ENCODE measurements at regions not wholly inside any gene's neighbourhood (a gene's known extent, or its start where the extent isn't known, plus 50 kb on each side); places are given as distances from the start of the nearest gene placed in this dataset.

DNA sequence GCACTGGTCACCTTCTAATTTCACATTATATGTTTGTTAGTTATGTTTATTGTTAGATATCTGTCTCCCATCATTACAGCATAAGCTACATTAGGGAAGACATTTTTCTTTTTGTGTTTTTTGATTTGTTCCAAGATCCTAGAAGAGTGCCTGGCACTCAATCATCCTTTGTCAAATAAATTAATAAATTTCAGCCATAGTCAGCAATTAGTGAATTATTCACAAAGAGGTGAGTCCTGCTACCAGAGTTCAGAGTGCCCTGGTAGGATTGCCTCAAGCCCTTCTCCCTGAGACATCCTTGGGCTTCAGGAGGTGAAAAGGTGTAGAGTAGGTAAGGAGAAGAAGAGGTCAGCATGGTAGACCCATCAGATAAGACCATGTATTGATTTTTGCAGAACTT is 186.2 kb upstream of the CTAGE1 start:
- Histone ChIP-seq H3K4me3 (ENCODE audit: low read depth in 1 of 2, low read length in 2 of 2) (no peak overlapping the region), H3K27me3 (ENCODE audit: insufficient read depth, low read length, poor library complexity) (peaks cover 5% of the 10 kb centered on the region), H3K36me3 (ENCODE audit: insufficient read depth, low read length) (no peaks in the 10 kb centered on the region), H3K9ac (ENCODE audit: low read depth, low read length) (no peak overlapping the region), H3K4me1 (ENCODE audit: insufficient read depth, low read length) (no peaks in the 10 kb centered on the region), H3K9me3 (ENCODE audit: insufficient read depth, low read length, severe bottlenecking) (no peaks in the 10 kb centered on the region), H3K27ac (ENCODE audit: low read length) (no peak overlapping the region), H4K20me1 (ENCODE audit: insufficient read depth, low read length) (no peaks in the 10 kb centered on the region), H2AFZ (ENCODE audit: low read depth, low read length) (no peak overlapping the region), H3K79me2 (ENCODE audit: insufficient read depth, low read length) (no peaks in the 10 kb centered on the region), H3K4me2 (ENCODE audit: insufficient read depth, low read length) (no peak overlapping the region)
- ATAC-seq (ENCODE audit: insufficient read depth, low read depth) (no peak), DNase-seq (no peak)
- TF ChIP-seq EZH2 (IDR thresholded peaks at IDR 0.05; ENCODE audit: borderline replicate concordance, low read depth, low read length, severe bottlenecking) = no peak
- TF ChIP-seq, protein P1, sequence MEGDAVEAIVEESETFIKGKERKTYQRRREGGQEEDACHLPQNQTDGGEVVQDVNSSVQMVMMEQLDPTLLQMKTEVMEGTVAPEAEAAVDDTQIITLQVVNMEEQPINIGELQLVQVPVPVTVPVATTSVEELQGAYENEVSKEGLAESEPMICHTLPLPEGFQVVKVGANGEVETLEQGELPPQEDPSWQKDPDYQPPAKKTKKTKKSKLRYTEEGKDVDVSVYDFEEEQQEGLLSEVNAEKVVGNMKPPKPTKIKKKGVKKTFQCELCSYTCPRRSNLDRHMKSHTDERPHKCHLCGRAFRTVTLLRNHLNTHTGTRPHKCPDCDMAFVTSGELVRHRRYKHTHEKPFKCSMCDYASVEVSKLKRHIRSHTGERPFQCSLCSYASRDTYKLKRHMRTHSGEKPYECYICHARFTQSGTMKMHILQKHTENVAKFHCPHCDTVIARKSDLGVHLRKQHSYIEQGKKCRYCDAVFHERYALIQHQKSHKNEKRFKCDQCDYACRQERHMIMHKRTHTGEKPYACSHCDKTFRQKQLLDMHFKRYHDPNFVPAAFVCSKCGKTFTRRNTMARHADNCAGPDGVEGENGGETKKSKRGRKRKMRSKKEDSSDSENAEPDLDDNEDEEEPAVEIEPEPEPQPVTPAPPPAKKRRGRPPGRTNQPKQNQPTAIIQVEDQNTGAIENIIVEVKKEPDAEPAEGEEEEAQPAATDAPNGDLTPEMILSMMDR (IDR thresholded peaks at IDR 0.05; ENCODE audit: borderline replicate concordance, extremely low read depth, low read length, poor library complexity, severe bottlenecking) = no peak

DNA sequence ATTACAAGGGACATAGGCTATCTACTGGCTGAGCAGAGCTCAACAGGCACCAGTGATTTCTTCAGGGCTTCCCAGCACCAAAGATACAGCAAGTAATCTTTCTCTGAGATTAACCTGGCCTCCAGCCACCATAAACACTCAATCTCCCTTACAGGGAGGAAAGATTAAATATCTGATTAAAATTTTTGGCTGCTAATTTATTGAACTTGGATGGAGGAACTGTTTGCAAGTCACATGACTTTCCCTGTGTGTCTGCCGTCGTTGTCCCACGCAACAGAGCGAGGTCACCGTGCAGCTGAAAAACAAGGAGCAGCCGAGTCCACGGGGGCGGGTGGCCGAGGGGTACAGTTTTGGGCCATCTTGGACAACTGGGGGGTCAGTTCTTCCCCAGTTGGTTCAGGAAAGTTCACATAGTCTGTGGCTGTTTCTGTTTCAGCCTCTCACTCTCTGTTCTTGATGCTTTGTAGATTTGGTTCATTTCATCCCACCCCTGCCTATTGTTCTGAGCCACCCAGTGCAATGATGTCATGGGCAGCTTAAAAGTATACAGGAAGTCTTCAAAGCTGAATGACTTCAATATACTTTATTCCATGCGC is 186.8 kb upstream of the CTAGE1 start:
- ATAC-seq (ENCODE audit: insufficient read depth, low read depth) = no peak
- H3K27ac ChIP-seq (ENCODE audit: low read length) = no peak overlapping the region
- DNase-seq = no peak
- no peak overlapping the region for H3K4me2 ChIP-seq (ENCODE audit: insufficient read depth, low read length)
- no peaks in the 10 kb centered on the region for H3K79me2 ChIP-seq (ENCODE audit: insufficient read depth, low read length)
- H3K9ac ChIP-seq (ENCODE audit: low read depth, low read length) = no peak overlapping the region
- H3K36me3 ChIP-seq (ENCODE audit: insufficient read depth, low read length) = no peaks in the 10 kb centered on the region
- no peak overlapping the region for H2AFZ ChIP-seq (ENCODE audit: low read depth, low read length)
- H3K4me1 ChIP-seq (ENCODE audit: insufficient read depth, low read length) = no peaks in the 10 kb centered on the region
- peaks cover 5% of the 10 kb centered on the region for H3K27me3 ChIP-seq (ENCODE audit: insufficient read depth, low read length, poor library complexity)
- no peak overlapping the region for H3K4me3 ChIP-seq (ENCODE audit: low read depth in 1 of 2, low read length in 2 of 2)
- TF ChIP-seq, protein P1 (IDR thresholded peaks at IDR 0.05; ENCODE audit: borderline replicate concordance, extremely low read depth, low read length, poor library complexity, severe bottlenecking) = no peak
- TF ChIP-seq EZH2 (IDR thresholded peaks at IDR 0.05; ENCODE audit: borderline replicate concordance, low read depth, low read length, severe bottlenecking) = no peak
- H4K20me1 ChIP-seq (ENCODE audit: insufficient read depth, low read length) = no peaks in the 10 kb centered on the region
- no peaks in the 10 kb centered on the region for H3K9me3 ChIP-seq (ENCODE audit: insufficient read depth, low read length, severe bottlenecking)

DNA sequence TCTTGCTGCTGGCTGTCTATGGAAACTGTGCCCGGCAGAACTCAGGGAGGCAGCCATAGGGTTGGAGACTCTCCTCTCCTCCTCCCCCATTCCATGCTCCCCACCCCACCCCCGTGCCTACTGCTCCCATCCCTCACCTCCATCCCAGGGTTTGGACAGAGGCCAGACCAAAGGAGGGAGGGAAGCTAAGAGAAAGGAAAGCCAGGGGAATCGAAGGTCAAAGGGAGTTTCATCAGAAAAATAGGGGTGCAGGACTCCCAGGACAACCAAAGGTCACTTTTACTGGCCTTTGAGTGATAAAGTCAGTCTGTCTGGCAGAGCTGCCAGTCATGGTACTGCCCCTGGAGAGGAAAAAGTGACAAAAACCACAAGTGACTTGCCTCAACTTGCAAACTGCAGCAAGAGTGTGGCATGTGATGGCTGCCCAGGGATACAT is 187.3 kb upstream of the CTAGE1 start:
- Histone ChIP-seq H3K9ac (ENCODE audit: low read depth, low read length) (no peak overlapping the region), H3K4me3 (ENCODE audit: low read depth in 1 of 2, low read length in 2 of 2) (no peak overlapping the region), H2AFZ (ENCODE audit: low read depth, low read length) (no peak overlapping the region), H3K27me3 (ENCODE audit: insufficient read depth, low read length, poor library complexity) (peaks cover 8% of the 10 kb centered on the region), H3K4me1 (ENCODE audit: insufficient read depth, low read length) (no peaks in the 10 kb centered on the region), H3K9me3 (ENCODE audit: insufficient read depth, low read length, severe bottlenecking) (no peaks in the 10 kb centered on the region), H3K79me2 (ENCODE audit: insufficient read depth, low read length) (no peaks in the 10 kb centered on the region), H3K36me3 (ENCODE audit: insufficient read depth, low read length) (no peaks in the 10 kb centered on the region), H4K20me1 (ENCODE audit: insufficient read depth, low read length) (no peaks in the 10 kb centered on the region), H3K27ac (ENCODE audit: low read length) (no peak overlapping the region), H3K4me2 (ENCODE audit: insufficient read depth, low read length) (no peak overlapping the region)
- ATAC-seq (ENCODE audit: insufficient read depth, low read depth) (no peak), DNase-seq (no peak)
- TF ChIP-seq, protein P1 (IDR thresholded peaks at IDR 0.05; ENCODE audit: borderline replicate concordance, extremely low read depth, low read length, poor library complexity, severe bottlenecking) = no peak
- no peak for TF ChIP-seq EZH2 (IDR thresholded peaks at IDR 0.05; ENCODE audit: borderline replicate concordance, low read depth, low read length, severe bottlenecking)

Data from DND-41 (cell line).